Astrocyte (in vitro differentiated cells and primary cell): ENCODE measurements at regions not wholly inside any gene's neighbourhood (a gene's known extent, or its start where the extent isn't known, plus 50 kb on each side); places are given as distances from the start of the nearest gene placed in this dataset.

Experiments
- CTCF ChIP-seq: IDR thresholded peaks from 2 replicates; pipeline ENCODE4 v1.5.1; 2011; ENCODE audit warnings: low read depth, mild to moderate bottlenecking, inconsistent platforms, low read length, moderate library complexity; ENCODE audit not compliant: insufficient read depth
- EZH2 ChIP-seq: IDR thresholded peaks from 2 replicates; pipeline ENCODE4 v1.6.1; 2012; ENCODE audit warnings: mild to moderate bottlenecking, low read length, inconsistent platforms; ENCODE audit not compliant: insufficient read depth

DNA sequence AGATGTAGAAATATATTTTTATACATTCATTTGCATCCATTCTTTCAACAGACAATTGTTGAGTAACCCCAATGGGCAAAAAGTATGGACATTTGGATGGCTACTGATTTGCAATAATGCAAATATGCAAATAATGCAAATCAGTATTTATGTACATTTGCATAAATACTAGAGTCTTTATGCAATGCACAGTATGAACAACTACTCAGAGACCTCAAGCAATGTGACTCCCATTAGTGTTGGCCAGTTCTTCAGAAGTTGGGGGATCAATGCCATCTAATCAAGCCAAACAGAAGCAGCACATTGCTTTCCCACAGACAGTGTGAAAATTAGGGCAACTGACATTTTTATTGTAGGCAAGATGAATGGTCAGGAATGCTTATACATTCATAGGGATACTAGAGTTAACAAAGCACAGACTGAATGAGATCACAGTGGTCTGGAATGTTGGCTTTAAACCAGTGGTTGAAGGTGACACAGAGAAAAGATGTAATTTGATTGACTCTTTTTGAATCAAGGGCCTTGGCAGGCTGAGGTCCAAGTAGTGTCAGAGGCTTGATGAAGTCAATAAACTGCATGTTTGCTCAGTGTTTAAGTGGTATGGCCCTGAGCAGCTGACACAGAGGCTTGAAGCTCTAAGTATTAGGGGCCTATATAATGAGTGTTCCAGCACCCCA, 256.6 kb downstream of the CTH start:
- no peak for TF ChIP-seq CTCF
- no peak for TF ChIP-seq EZH2
